KOPT-K1 (cell line): ENCODE measurements at regions not wholly inside any gene's neighbourhood (a gene's known extent, or its start where the extent isn't known, plus 50 kb on each side); places are given as distances from the start of the nearest gene placed in this dataset.

Experiments used
- H3K27ac ChIP-seq: fragments of 200-600 bp; sonication (generic); 2 replicates; pipeline ENCODE4 v1.5.1; 2016; ENCODE audit warnings: antibody characterized with exemption, mild to moderate bottlenecking, low read depth, low read length; ENCODE audit not compliant: poor library complexity, severe bottlenecking
- H3K36me3 ChIP-seq: fragments of 200-600 bp; sonication (generic); 2 replicates; pipeline ENCODE4 v1.5.1; 2017; ENCODE audit warnings: antibody characterized with exemption, mild to moderate bottlenecking, low read length, moderate library complexity; ENCODE audit not compliant: insufficient read depth
- H3K9me3 ChIP-seq: fragments of 200-600 bp; sonication (generic); 2 replicates; pipeline ENCODE4 v1.5.1; 2017; ENCODE audit warnings: antibody characterized with exemption, low read length, mild to moderate bottlenecking; ENCODE audit not compliant: insufficient read depth, poor library complexity, severe bottlenecking

GRCh38 chr15:88391006-88391405 lies 76.2 kb downstream of the MRPL46 start:
- no peaks in the 10 kb centered on the region for H3K9me3 ChIP-seq
- H3K27ac ChIP-seq, result no peak overlapping the region
- no peaks in the 10 kb centered on the region for H3K36me3 ChIP-seq

GRCh38 chr15:88390164-88390901 lies 76.9 kb downstream of the MRPL46 start:
- H3K27ac ChIP-seq, result no peak overlapping the region
- no peaks in the 10 kb centered on the region for H3K9me3 ChIP-seq
- H3K36me3 ChIP-seq, result no peaks in the 10 kb centered on the region

- H3K27ac ChIP-seq, result no peak overlapping the region
- no peaks in the 10 kb centered on the region for H3K36me3 ChIP-seq
- H3K9me3 ChIP-seq, result no peaks in the 10 kb centered on the region
These were observed 78.1 kb downstream of the MRPL46 start for GRCh38 chr15:88389120-88389519.

- Histone ChIP-seq H3K9me3 (no peaks in the 10 kb centered on the region), H3K27ac (no peak overlapping the region), H3K36me3 (no peaks in the 10 kb centered on the region)
These were observed 78.5 kb downstream of the MRPL46 start for GRCh38 chr15:88388686-88389085.

GRCh38 chr15:88385078-88385700 lies 82.0 kb downstream of the MRPL46 start:
- no peaks in the 10 kb centered on the region for H3K9me3 ChIP-seq
- H3K27ac ChIP-seq, result no peak overlapping the region
- H3K36me3 ChIP-seq, result no peaks in the 10 kb centered on the region

GRCh38 chr15:88383354-88383753 lies 83.8 kb downstream of the MRPL46 start:
- Histone ChIP-seq H3K9me3 (no peaks in the 10 kb centered on the region), H3K27ac (no peak overlapping the region), H3K36me3 (no peaks in the 10 kb centered on the region)

GRCh38 chr15:88382482-88382983 lies 84.7 kb downstream of the MRPL46 start:
- H3K36me3 ChIP-seq, result no peaks in the 10 kb centered on the region
- no peaks in the 10 kb centered on the region for H3K9me3 ChIP-seq
- no peak overlapping the region for H3K27ac ChIP-seq

GRCh38 chr15:88378188-88378637 lies 89.0 kb downstream of the MRPL46 start:
- Histone ChIP-seq H3K36me3 (no peaks in the 10 kb centered on the region), H3K9me3 (no peaks in the 10 kb centered on the region), H3K27ac (no peak overlapping the region)

DNA sequence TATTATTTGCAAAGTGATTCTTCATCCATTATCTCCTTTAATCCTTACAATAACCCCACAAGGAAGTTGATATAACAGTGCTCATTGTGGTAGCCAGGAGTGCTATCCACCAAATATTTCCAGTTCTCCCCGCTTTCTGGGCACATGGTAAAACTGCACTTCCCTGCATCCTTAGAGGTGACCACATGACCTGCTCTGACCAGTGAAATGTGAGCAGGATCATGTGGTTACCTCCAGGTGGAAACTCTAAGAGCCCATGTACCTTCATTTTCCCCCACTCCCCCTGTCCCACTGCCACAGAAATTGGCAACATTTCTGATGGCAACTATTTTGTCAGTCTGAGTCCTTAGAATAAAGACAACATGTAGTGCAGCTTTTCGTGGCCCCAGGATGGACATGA lies 89.7 kb downstream of the MRPL46 start:
- Histone ChIP-seq H3K9me3 (no peaks in the 10 kb centered on the region), H3K27ac (no peak overlapping the region), H3K36me3 (no peaks in the 10 kb centered on the region)

GRCh38 chr15:88376574-88377174 lies 90.5 kb downstream of the MRPL46 start:
- Histone ChIP-seq H3K36me3 (no peaks in the 10 kb centered on the region), H3K9me3 (no peaks in the 10 kb centered on the region), H3K27ac (no peak overlapping the region)

DNA sequence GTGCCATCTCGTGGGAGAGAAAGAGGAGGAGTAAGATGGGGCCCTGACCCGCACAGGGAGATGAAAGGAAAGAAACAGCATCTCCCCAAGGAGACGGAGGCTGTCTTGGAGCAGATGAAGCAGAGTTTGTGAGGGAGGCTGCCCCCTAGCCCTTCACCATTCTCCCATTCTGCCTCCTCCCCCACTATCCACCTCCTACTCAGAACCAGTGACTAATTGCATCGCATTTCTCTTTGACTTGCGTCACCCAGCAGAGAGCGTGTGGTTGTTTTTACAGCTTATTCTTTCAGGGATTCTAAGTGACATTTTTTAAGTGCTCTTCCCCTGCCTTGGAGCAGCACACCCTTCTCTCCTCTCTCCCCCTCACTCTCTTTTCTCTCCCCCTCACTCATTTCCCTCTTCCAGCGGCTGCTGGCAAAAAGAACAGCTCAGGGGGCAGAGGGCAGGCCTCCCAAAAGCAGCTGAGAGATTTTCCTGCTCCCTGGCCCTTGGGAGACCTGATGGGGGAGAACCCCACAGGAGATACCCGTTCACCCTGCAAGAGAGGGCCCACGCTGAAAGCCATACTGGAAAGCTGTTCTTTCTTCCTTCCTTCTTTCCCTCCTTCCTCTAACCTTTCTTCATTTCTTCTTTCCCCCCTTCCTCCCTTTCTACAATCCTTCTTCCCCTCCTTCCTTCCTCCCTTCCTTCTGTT lies 91.8 kb downstream of the MRPL46 start:
- Histone ChIP-seq H3K9me3 (peaks cover 5% of the 10 kb centered on the region), H3K27ac (no peak overlapping the region), H3K36me3 (no peaks in the 10 kb centered on the region)

GRCh38 chr15:88365124-88365523 lies 102.1 kb downstream of the MRPL46 start:
- H3K36me3 ChIP-seq, result no peaks in the 10 kb centered on the region
- H3K27ac ChIP-seq, result no peak overlapping the region
- no peaks in the 10 kb centered on the region for H3K9me3 ChIP-seq

- Histone ChIP-seq H3K9me3 (peaks cover 22% of the 10 kb centered on the region), H3K36me3 (no peaks in the 10 kb centered on the region), H3K27ac (no peak overlapping the region)
These were observed 92.2 kb upstream of the NTRK3 start for GRCh38 chr15:88348579-88349230.

- H3K27ac ChIP-seq, result no peak overlapping the region
- no peaks in the 10 kb centered on the region for H3K36me3 ChIP-seq
- no peaks in the 10 kb centered on the region for H3K9me3 ChIP-seq
These were observed 89.4 kb upstream of the NTRK3 start for GRCh38 chr15:88345962-88346361.

DNA sequence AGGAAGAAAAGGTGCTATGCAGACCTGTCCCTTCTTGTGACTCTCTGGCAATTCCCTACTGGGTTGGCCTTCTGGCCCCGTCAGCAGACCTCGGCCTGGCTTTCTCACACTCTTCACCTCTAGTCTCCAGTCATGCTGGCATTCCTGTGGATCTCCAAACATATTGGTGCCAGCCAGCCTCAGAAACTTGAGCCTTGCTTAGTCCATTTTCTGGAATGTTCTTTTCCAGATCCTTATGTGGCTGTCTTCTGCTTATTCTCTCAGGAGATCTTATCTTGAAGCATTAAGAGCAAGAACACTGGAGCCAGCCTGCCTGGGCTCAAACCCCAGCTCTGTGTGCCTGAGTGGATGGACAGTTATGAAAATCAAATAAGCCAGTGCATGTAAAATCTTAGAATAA lies 88.2 kb upstream of the NTRK3 start:
- Histone ChIP-seq H3K9me3 (no peaks in the 10 kb centered on the region), H3K27ac (no peak overlapping the region), H3K36me3 (no peaks in the 10 kb centered on the region)
